Neural progenitor cell (in vitro differentiated cells): ENCODE measurements at regions not wholly inside any gene's neighbourhood (a gene's known extent, or its start where the extent isn't known, plus 50 kb on each side); places are given as distances from the start of the nearest gene placed in this dataset.

ENCODE experiments used
- DNase-seq: peaks from one replicate; pipeline ENCODE4 v3.0.0-alpha.2; 2016; ENCODE audit warnings: low spot score
- H2AFZ ChIP-seq: fragments of 200-600 bp; sonication (generic); replicated peaks from 2 replicates; pipeline ENCODE4 v1.6.1; 2016; ENCODE audit warnings: antibody characterized with exemption
- H3F3A ChIP-seq: fragments of 200-600 bp; sonication (generic); 2 replicates; pipeline ENCODE4 v1.6.1; 2016; ENCODE audit warnings: antibody characterized with exemption, low read depth
- H3K27ac ChIP-seq: fragments of 200-600 bp; sonication (generic); 2 replicates; pipeline ENCODE4 v1.5.1; 2016; ENCODE audit warnings: mild to moderate bottlenecking
- H3K27me3 ChIP-seq: fragments of 200-600 bp; sonication (generic); 2 replicates; pipeline ENCODE4 v1.6.1; 2016; ENCODE audit warnings: mild to moderate bottlenecking, moderate library complexity
- H3K36me3 ChIP-seq: fragments of 200-600 bp; sonication (generic); 2 replicates; pipeline ENCODE4 v1.5.1; 2016
- H3K4me1 ChIP-seq: fragments of 200-600 bp; sonication (generic); 2 replicates; pipeline ENCODE4 v1.6.1; 2016; ENCODE audit warnings: mixed run types
- H3K4me2 ChIP-seq: fragments of 200-600 bp; sonication (generic); 2 replicates; pipeline ENCODE4 v1.6.1; 2016
- H3K4me3 ChIP-seq: fragments of 200-600 bp; sonication (generic); 2 replicates; pipeline ENCODE4 v1.5.1; 2016
- H3K79me2 ChIP-seq: fragments of 200-600 bp; sonication (generic); 2 replicates; pipeline ENCODE4 v1.6.1; 2016; ENCODE audit warnings: low read depth
- H3K9ac ChIP-seq: fragments of 200-600 bp; sonication (generic); 2 replicates; pipeline ENCODE4 v1.6.1; 2016
- H3K9me3 ChIP-seq: fragments of 200-600 bp; sonication (generic); 2 replicates; pipeline ENCODE4 v1.5.1; 2016; ENCODE audit warnings: low read depth
- H4K20me1 ChIP-seq: fragments of 200-600 bp; sonication (generic); 2 replicates; pipeline ENCODE4 v1.6.1; 2016; ENCODE audit warnings: low read depth
- H3K27ac Mint-ChIP-seq: 3 replicates; pipeline ENCODE4 v1.8.0; 2021; ENCODE audit warnings: mixed read lengths
- H3K27me3 Mint-ChIP-seq: 2 replicates; pipeline ENCODE4 v1.8.0; 2022; ENCODE audit warnings: low read depth, mild to moderate bottlenecking, inconsistent platforms, moderate library complexity, mixed read lengths; ENCODE audit not compliant: insufficient read depth
- H3K36me3 Mint-ChIP-seq: 3 replicates; pipeline ENCODE4 v1.8.0; 2021; ENCODE audit warnings: mixed read lengths
- H3K4me1 Mint-ChIP-seq: 3 replicates; pipeline ENCODE4 v1.8.0; 2021; ENCODE audit warnings: mixed read lengths
- H3K4me3 Mint-ChIP-seq: 3 replicates; pipeline ENCODE4 v1.8.0; 2021; ENCODE audit warnings: mild to moderate bottlenecking, moderate library complexity, mixed read lengths
- H3K9me3 Mint-ChIP-seq: 3 replicates; pipeline ENCODE4 v1.8.0; 2020; ENCODE audit warnings: mixed read lengths
- EZH2 ChIP-seq: fragments of 200-600 bp; sonication (generic); IDR thresholded peaks from 2 replicates; pipeline ENCODE4 v1.6.1; 2017; ENCODE audit warnings: antibody characterized with exemption, mild to moderate bottlenecking, moderate library complexity
- EZH2phosphoT487 ChIP-seq: fragments of 200-600 bp; sonication (generic); IDR thresholded peaks from 2 replicates; pipeline ENCODE4 v1.6.1; 2017; ENCODE audit warnings: antibody characterized with exemption
- TF ChIP-seq, protein P1 (sequence below): fragments of 200-600 bp; sonication (generic); IDR thresholded peaks from 2 replicates; pipeline ENCODE4 v1.5.1; 2017; ENCODE audit warnings: antibody characterized with exemption, mild to moderate bottlenecking

DNA sequence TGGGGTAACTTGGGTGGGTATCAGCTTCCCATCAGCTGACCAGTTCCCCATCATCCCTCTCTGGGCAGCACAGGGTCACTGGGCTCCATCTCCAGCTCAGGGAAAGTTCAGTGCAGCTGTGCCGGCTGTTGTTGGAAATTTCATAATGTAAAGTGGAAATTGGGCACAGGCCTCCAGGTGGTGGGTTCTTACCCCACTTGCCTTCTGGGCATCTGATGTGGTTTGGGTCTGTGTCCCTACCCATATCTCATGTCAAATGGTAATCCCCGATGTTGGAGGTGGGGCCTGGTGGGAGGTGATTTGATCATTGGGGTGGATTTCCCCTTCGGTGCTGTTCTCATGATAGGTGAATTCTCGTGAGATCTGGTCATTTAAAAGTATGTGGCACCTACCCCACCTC is 59.7 kb upstream of the PSEN2 start:
- no peaks in the 10 kb centered on the region for H3K79me2 ChIP-seq
- H3F3A ChIP-seq = no peaks in the 10 kb centered on the region
- no peak overlapping the region for H3K4me3 ChIP-seq
- no peak overlapping the region for H2AFZ ChIP-seq
- Mint-ChIP-seq H3K4me1 (peaks cover 45% of the 10 kb centered on the region), H3K4me3 (no peak overlapping the region), H3K9me3 (no peaks in the 10 kb centered on the region), H3K27ac (peak overlapping the region; percentile 96), H3K36me3 (no peaks in the 10 kb centered on the region), H3K27me3 (peaks cover 3% of the 10 kb centered on the region)
- H3K9me3 ChIP-seq = no peaks in the 10 kb centered on the region
- H3K9ac ChIP-seq = no peak overlapping the region
- H3K27me3 ChIP-seq = no peaks in the 10 kb centered on the region
- DNase-seq = no peak
- H3K36me3 ChIP-seq = no peaks in the 10 kb centered on the region
- H3K4me1 ChIP-seq = no peaks in the 10 kb centered on the region
- H3K4me2 ChIP-seq = no peak overlapping the region
- H3K27ac ChIP-seq = no peak overlapping the region
- H4K20me1 ChIP-seq = no peaks in the 10 kb centered on the region
- TF ChIP-seq EZH2phosphoT487 (no peak), EZH2 (no peak)
- TF ChIP-seq, protein P1, sequence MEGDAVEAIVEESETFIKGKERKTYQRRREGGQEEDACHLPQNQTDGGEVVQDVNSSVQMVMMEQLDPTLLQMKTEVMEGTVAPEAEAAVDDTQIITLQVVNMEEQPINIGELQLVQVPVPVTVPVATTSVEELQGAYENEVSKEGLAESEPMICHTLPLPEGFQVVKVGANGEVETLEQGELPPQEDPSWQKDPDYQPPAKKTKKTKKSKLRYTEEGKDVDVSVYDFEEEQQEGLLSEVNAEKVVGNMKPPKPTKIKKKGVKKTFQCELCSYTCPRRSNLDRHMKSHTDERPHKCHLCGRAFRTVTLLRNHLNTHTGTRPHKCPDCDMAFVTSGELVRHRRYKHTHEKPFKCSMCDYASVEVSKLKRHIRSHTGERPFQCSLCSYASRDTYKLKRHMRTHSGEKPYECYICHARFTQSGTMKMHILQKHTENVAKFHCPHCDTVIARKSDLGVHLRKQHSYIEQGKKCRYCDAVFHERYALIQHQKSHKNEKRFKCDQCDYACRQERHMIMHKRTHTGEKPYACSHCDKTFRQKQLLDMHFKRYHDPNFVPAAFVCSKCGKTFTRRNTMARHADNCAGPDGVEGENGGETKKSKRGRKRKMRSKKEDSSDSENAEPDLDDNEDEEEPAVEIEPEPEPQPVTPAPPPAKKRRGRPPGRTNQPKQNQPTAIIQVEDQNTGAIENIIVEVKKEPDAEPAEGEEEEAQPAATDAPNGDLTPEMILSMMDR = no peak

DNA sequence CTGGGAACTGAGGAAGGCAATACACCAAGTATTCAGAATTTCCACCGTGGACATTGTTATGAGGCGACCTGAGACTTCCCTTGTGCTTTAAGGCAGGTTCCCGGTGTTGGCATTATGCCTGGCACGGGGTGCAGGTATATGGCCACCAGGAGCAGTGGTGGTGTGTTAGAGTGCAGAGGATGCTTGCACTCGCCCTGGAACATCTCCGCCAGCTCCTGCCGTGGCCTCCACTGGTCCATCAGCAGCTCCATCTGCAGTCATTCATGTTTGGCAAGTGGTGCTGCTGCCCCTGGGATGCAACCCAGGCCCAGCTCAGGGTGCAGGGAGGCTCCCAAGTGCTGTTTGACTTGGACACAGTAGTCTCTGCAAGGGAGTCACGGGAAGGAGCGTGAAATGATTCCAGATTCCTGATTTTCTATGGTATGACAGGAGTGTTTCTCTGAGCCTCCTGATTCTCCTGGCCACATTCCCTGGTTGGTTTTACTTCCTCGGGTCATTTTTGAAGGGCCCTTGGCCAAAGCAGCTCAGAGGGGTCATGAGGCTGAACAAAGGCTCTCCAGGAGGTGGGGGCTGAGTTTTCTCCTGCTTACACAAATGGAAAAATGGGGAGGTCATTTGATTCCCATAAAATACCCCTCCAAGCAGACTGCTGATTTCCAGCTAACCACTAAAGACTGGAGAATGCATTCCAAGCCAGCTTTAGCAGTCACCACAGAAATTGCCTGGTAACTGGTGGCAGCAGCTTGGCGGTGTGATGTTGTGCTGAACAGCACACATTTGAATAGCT is 60.4 kb upstream of the PSEN2 start:
- Histone ChIP-seq H3K27ac (no peak overlapping the region), H3K4me2 (no peak overlapping the region)
- H3K27me3 Mint-ChIP-seq = peaks cover 5% of the 10 kb centered on the region

DNA sequence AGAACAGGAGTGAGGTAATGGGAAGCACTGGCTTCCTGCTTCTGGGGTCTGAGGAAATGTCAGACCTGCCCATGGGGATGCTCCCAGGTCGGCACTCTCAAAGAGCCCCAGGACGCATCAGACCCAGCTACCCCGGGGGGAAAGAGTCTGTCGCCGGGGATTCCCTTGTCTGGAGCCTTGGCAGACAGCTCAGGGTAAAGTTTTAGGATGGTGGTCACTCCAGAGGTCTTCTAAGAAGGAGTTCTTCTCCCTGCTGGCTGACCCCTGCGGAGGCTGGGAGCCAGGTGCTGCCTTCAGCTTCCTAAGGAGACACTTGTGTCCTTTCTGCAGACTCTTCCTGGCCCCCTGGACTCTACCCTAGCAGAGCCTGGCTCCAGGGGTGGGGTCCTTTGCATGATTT is 61.9 kb upstream of the PSEN2 start:
- H3K36me3 Mint-ChIP-seq = no peaks in the 10 kb centered on the region
- Histone ChIP-seq H3K9me3 (no peaks in the 10 kb centered on the region), H3K79me2 (no peaks in the 10 kb centered on the region), H3K4me2 (no peak overlapping the region), H3F3A (no peaks in the 10 kb centered on the region), H4K20me1 (no peaks in the 10 kb centered on the region), H3K36me3 (no peaks in the 10 kb centered on the region), H3K27me3 (no peaks in the 10 kb centered on the region), H3K27ac (no peak overlapping the region), H3K4me3 (no peak overlapping the region), H2AFZ (no peak overlapping the region), H3K4me1 (no peaks in the 10 kb centered on the region), H3K9ac (no peak overlapping the region)
- peaks cover 35% of the 10 kb centered on the region for H3K4me1 Mint-ChIP-seq
- H3K4me3 Mint-ChIP-seq = no peak overlapping the region
- peaks cover 10% of the 10 kb centered on the region for H3K27me3 Mint-ChIP-seq
- H3K9me3 Mint-ChIP-seq = no peaks in the 10 kb centered on the region
- TF ChIP-seq, protein P1 = no peak
- TF ChIP-seq EZH2phosphoT487 (no peak), EZH2 (no peak)
- DNase-seq = no peak
- no peak overlapping the region for H3K27ac Mint-ChIP-seq

More for the DNA sequence above, 60.4 kb upstream of the PSEN2 start:
- Histone ChIP-seq H3K27me3 (no peaks in the 10 kb centered on the region), H3K9ac (no peak overlapping the region), H3K36me3 (no peaks in the 10 kb centered on the region), H4K20me1 (no peaks in the 10 kb centered on the region), H2AFZ (no peak overlapping the region), H3K4me3 (no peak overlapping the region), H3K9me3 (no peaks in the 10 kb centered on the region), H3K4me1 (no peaks in the 10 kb centered on the region), H3F3A (no peaks in the 10 kb centered on the region), H3K79me2 (no peaks in the 10 kb centered on the region)
- Mint-ChIP-seq H3K9me3 (no peaks in the 10 kb centered on the region), H3K27ac (peak overlapping the region; percentile 96), H3K36me3 (no peaks in the 10 kb centered on the region), H3K4me3 (peak overlapping the region; percentile 11), H3K4me1 (peaks cover 39% of the 10 kb centered on the region)
- no peak for DNase-seq
- TF ChIP-seq EZH2phosphoT487 (no peak), EZH2 (no peak)
- TF ChIP-seq, protein P1 = no peak
